VCaP (cell line): ENCODE measurements at regions not wholly inside any gene's neighbourhood (a gene's known extent, or its start where the extent isn't known, plus 50 kb on each side); places are given as distances from the start of the nearest gene placed in this dataset.

Experiments
- H3K27ac ChIP-seq: fragments of 450-650 bp; 2 replicates; pipeline ENCODE4 v1.5.1; 2017
- CTCF ChIP-seq: fragments of 450-650 bp; conservative IDR thresholded peaks from 2 replicates; pipeline ENCODE4 v1.5.1; 2017; ENCODE audit warnings: mild to moderate bottlenecking, moderate library complexity

GRCh38 chr11:91771961-91772360, 452.7 kb upstream of the FAT3 start:
- no peak overlapping the region for H3K27ac ChIP-seq
- no peak for TF ChIP-seq CTCF

DNA sequence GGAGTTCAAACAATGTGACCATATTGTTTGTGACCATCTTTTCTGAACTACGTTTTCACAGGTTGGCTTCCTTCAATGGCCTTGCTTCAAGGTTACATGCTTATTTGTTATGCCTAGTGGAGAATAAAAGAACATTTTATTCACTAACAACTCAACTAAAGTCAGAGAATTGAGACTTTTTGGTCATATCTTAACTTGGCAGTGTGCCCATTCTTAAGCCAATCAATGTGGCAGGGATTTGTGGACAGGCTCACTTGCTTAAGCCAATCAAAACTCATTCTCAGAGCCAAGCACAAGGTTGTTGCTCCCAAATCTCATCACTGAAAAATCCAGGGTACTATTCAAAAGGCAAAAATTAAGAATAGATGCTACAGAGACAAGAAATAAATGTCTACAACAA, 455.8 kb upstream of the FAT3 start:
- no peak for TF ChIP-seq CTCF
- H3K27ac ChIP-seq = no peak overlapping the region

DNA sequence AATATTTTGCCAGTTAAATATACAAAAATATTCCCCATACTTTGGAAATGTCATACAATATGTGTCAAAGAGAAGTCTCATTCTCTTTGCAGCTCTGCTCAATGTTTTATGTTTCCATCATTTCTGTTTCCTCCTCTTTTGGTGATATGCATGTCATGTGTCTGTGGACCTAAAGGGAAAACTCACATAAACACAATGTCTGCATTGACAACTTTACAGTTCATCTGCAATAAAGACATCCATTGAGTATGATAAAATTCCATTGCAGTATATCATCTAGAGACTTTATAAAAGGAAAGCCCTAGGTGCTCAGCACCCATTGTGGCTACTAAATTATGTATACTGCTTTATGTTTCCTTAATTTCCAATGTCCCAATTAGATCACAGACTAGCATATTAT, 461.3 kb upstream of the FAT3 start:
- no peak for TF ChIP-seq CTCF
- no peak overlapping the region for H3K27ac ChIP-seq

DNA sequence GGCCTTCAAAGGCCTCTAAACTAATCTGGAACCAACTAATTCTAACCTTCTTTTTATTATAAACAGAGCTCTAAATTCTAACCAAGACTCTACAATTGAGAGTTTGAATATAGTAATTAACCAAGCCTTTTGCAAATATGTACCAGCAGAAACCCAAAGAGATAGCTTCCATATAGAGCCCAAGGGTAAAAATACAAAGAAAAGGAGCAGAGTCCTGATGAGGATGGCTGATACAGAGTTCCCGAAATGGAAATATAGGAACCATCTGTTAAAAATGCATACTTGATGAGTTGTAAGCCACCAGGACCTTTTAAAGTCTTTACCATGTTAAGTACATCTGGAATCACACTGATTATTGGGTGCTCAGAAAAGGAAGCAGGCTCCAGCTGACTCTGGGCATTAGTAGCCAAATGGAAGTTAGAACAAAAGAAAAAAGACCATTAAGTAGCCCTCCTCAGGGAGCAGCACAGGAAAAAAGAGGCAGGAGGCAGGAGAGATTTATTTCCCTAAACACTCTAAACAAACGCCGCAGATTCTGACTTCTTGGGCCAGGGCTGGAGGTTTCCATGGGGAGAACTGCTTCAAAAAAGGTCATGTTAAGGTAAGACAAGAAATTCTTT, 463.1 kb upstream of the FAT3 start:
- no peak overlapping the region for H3K27ac ChIP-seq
- no peak for TF ChIP-seq CTCF

- no peak for TF ChIP-seq CTCF
- no peak overlapping the region for H3K27ac ChIP-seq
Observed at GRCh38 chr11:91756829-91757480, 467.7 kb upstream of the FAT3 start.

- no peak overlapping the region for H3K27ac ChIP-seq
- TF ChIP-seq CTCF = no peak
Observed at GRCh38 chr11:91755951-91756707, 468.5 kb upstream of the FAT3 start.

DNA sequence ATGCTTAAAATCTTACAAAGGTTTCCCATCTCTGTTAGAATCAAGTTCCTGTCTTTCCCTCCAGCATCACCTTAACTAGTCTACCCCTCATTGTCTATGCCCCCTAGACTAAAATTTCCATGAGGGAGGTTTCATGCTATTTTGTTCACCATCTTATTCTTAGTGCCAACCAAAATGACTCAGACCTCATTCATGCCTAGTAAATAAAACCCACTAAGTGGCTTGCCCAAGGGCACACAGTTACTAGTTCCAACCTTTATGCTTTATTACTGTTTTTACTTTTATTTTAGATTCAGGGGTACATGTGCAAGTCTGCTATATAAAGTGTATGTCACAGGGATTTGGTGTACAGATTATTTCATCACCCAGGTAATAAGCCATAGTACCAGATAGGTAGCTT, 469.1 kb upstream of the FAT3 start:
- no peak for TF ChIP-seq CTCF
- H3K27ac ChIP-seq = no peak overlapping the region
